ENCODE measurements at regions not wholly inside any gene's neighbourhood (a gene's known extent, or its start where the extent isn't known, plus 50 kb on each side); places are given as distances from the start of the nearest gene placed in this dataset.
"Not testable (repeated sequence)": the region's sequence is repeated elsewhere in the genome, so short reads cannot be mapped to it uniquely, and the experiment has no call there.

DNA sequence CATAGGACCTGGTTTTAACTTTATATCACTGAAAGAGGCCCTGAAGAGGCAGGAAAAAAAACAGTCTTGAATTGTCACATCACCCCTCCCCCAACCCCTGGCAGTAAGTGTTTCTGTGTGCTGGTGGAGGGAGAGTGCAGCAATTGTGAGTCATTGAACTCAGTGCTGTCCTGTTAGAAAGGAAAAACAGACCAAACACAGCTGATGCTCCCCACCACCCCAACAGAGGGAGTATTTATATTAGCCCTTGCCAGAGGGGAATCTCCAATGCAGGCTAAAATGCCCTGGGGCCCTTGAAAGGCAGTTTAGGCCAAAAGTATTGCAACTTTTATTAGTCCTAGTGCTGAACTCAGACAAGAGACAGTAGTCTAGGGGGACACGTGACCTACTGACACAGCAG lies 197.8 kb upstream of the AGTR2 start:
- no peak for DNase-seq

- no peak for DNase-seq
Measured at GRCh38 chrX:115978068-115978467, 192.5 kb upstream of the AGTR2 start.

- not testable (repeated sequence) for DNase-seq
Measured at GRCh38 chrX:115983148-115983547, 187.4 kb upstream of the AGTR2 start.

DNA sequence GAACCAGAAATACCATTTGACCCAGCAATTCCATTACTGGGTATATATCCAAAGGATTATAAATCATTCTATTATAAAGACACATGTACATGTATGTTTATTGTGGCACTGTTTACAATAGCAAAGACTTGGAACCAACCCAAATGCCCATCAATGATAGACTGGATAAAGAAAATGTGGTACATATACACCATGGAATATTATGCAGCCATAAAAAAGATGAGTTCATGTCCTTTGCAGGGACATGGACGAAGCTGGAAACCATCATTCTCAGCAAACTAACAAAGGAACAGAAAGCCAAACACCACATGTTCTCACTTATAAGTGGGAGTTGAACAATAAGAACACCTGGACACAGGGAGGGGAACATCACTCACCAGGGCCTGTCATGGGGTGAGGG lies 183.1 kb upstream of the AGTR2 start:
- DNase-seq = not testable (repeated sequence)

GRCh38 chrX:115988825-115989224 lies 181.7 kb upstream of the AGTR2 start:
- no peak for DNase-seq

DNA sequence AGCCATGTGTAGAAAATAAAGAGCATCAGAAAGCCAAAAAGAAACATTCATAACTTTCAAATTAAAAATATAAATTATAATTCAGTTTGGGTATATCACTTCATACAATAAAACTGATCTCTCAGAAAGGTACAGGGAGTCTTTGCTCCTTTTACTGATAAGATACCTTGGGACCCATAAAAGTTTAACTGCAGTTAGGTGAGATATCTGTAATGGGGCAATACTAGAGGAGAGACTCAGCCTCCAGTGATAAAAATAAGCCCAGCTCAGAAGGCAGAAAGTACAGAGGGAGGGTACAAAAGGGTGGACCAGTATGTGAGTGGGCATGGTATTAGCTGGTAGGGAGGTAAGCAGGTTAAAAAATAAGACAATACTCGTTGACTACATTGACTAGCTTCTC lies 180.9 kb upstream of the AGTR2 start:
- no peak for DNase-seq

GRCh38 chrX:116009346-116009745 lies 161.2 kb upstream of the AGTR2 start:
- no peak for DNase-seq

GRCh38 chrX:116009861-116010710 lies 160.5 kb upstream of the AGTR2 start:
- DNase-seq = no peak

GRCh38 chrX:116010939-116011338 lies 159.6 kb upstream of the AGTR2 start:
- DNase-seq = no peak

GRCh38 chrX:116031331-116031730 lies 139.2 kb upstream of the AGTR2 start:
- DNase-seq = no peak
